GM19043 (cell line): ENCODE measurements at regions not wholly inside any gene's neighbourhood (a gene's known extent, or its start where the extent isn't known, plus 50 kb on each side); places are given as distances from the start of the nearest gene placed in this dataset.
"Not testable (repeated sequence)": the region's sequence is repeated elsewhere in the genome, so short reads cannot be mapped to it uniquely, and the experiment has no call there.

Experiments used
- ATAC-seq: cut with Tn5 transposase; IDR thresholded peaks from one replicate; pipeline ENCODE4 v1.9.1; 2021; ENCODE audit warnings: low read depth; ENCODE audit not compliant: unreplicated experiment

DNA sequence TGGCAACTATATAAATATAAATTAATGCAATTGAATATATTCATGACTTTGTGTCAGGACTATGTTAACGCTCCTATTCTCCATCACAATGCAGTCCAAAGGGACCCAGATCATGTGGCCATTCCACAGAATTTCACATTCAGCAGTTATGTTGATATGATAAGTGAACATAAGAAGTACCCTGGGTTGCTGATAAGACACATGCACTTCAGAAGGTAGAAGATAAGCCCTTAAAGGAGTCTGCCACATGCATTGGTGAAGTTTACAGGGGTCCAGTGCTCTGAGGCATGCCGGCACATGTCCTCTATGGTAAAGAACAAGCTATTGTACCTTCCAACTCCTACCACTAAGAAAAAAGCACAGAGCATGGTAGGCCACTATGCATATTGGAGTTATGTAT lies 76.4 kb downstream of the PHAX start:
- ATAC-seq: no peak

DNA sequence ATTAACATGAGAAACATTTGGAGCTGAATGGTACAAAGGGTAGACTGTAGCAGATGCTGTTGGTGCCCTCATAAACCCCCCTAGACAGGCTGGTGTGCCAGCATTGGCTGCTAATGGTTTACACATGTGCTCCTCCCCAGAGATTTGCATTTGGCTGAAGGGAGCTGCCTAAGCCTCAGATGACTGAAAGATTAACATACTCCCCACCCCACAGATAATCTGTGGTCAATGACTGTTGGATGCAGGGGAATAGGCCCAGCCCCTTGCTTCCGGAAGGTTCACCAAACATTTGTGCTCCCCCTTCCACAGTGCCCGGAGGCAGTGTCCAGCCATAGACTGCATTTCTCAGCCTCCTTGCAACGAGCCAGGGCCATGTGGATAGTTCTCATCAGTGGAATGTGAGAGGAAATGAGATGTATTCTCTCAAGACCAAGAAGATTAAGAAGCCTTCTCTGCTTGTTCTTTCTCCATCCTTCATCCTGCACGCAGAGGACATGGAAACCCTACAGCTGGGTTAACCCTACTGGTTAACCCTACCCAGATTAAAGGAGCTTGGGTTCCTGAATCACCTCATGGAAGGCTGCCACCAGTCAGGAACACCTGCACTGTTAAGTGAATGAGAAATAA lies 79.6 kb downstream of the PHAX start:
- peak; percentile 57 for ATAC-seq

GRCh38 chr5:126681314-126681713 lies 80.6 kb downstream of the PHAX start:
- not testable (repeated sequence) for ATAC-seq

DNA sequence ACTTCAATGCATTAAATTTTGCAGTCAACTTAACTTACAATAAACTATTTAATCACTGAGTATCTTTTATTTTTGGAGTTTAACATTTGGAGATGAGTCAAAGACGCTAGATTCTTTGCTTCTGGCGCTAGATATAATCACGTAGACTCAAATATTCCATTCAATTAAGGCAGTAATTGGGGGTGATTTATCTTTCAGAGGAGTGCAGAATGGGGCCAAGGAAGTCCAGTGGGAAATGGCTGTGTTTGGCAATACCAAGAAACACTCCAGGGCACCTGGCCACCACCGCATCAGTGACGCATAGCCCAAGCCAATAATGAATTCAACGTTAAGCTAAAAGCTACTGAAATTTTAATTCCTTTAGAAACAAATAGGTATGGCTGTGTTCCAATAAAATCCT lies 81.2 kb downstream of the PHAX start:
- ATAC-seq: no peak

- no peak for ATAC-seq
Measured at GRCh38 chr5:126682856-126683255, 82.1 kb downstream of the PHAX start.

GRCh38 chr5:126683912-126684311 lies 83.2 kb downstream of the PHAX start:
- ATAC-seq: no peak

DNA sequence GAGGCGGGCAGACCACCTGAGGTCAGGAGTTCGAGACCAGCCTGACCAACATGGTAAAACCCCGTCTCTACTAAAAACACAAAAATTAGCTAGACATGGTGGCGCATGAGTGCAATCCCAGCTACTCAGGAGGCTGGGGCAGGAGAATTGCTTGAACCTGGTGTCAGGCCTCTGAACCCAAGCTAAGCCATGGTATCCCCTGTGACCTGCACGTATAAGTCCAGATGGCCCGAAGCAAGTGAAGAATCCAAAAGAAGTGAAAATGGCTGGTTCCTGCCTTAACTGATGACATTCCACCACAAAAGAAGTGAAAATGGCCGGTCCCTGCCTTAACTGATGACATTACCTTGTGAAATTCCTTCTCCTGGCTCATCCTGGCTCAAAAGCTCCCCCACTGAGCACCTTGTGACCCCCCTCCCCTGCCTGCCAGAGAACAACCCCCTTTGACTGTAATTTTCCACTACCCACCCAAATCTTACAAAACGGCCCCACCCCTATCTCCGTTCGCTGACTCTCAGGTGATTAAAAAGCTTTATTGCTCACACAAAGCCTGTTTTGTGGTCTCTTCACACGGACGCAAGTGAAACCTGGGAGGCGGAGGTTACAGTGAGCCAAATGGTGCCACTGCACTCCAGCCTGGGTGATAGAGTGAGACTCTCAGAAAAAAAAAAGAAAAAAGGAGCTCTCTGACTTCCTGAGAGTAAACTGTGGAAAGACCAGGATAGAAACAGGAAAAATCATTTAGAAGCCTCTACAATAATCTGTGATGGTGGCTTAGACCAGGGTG lies 84.1 kb downstream of the PHAX start:
- ATAC-seq: not testable (repeated sequence)

DNA sequence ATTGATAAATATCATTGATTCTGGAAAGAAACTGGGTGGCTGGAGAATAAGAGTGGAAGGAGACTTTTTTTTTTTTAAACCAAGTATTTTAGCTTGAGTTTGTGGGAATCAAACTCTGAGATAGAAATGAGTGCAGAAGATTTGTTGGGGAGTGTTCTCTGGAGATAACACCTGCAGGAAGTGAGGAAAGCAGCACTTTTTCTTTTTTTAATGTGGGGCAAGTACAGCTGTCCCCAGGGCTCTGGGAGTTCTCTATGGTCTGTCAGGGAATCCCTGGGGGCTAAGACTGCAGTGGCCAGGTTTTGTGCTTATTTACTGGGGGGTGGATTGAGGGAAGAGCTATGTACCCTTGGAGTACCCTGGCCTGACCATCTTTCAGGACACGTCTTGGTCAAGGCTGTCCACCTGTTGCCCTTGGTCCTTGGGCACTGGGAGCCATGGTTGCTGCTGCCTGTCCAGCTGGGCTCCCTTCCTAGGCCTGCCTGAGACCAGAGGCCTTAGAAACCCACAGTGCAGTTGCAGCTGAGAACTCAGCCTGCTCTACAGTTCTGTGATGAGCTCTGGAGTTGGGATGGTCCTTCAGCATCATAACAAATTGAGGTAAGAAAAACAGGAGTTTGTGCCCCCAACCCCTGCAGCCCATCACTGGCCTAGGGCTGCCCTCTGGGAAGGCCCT lies 85.8 kb downstream of the PHAX start:
- peak; percentile 59 for ATAC-seq

- no peak for ATAC-seq
Measured at GRCh38 chr5:126692971-126693370, 84.0 kb upstream of the LMNB1 start.

DNA sequence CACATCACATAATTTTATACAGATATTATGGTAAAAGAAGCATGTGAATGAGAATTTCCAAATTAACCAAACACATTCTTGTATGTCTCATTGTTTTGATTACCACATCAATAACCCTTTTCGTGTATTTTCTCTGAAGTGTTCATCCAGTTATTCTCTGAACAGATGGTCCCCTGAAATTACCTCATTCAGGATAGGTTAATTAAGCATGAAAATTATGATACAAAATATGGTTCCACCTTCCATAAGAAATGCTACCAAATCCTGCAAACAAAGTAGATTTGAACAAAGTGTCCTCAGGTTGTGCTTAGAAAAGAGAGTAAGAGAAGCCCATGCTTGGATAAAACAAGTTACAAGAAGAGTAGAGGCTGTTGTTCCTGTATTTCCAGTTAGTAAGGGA lies 83.1 kb upstream of the LMNB1 start:
- ATAC-seq: no peak

GRCh38 chr5:126694403-126694802 lies 82.5 kb upstream of the LMNB1 start:
- ATAC-seq: no peak

DNA sequence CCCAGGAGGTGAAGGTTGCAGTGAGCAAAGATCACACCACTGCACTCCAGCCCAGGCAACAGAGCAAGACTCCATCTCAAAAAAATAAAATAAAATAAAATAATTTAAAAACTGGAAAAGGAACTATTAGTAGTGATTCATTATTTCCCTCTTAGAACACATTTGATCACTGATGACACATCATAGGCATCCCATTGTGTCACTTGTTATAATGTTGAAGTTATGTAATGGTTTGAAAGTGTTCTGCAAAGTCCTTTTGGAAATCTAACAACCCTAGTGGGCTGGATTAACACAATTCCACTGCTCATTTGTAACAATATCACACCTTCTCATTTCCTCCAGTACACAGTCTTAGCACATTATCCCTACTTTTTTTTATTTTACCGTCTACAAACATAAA lies 81.8 kb upstream of the LMNB1 start:
- no peak for ATAC-seq

- no peak for ATAC-seq
Measured at GRCh38 chr5:126707080-126707479, 69.9 kb upstream of the LMNB1 start.

DNA sequence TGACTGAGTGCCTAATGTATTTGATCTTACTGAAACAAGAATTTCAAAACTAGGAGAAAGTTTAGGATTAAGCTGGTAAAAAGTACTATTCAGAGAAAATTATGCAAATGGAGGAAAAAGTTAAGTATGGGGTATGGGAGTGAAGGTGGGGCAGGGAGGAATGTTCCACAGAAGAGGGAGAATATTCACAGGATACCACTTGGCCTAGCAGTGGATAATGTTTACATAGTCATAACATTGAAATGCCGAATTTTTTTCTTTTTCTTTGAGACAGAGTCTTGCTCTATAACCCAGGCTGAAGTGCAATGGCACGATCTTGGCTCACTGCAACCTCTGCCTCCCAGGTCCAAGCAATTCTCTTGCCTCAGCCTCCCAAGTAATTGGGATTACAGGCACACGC lies 61.2 kb upstream of the LMNB1 start:
- ATAC-seq: no peak

DNA sequence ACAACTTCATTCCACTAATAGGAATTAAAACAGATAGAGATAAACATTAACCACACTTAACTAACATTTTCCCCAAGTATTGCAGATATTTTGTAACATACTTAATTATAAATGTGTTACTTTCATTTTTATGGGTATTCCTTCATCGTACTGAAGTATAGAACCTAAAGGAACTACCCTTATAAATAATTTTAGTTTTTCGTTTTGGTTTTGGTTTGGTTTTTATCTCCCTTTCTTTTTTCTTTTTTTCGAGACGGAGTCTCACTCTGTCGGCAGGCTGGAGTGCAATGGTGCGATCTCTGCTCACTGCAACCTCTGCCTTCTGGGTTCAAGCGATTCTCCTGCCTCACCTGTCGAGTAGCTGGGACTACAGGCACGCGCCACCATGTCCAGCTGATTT lies 60.1 kb upstream of the LMNB1 start:
- ATAC-seq: no peak

DNA sequence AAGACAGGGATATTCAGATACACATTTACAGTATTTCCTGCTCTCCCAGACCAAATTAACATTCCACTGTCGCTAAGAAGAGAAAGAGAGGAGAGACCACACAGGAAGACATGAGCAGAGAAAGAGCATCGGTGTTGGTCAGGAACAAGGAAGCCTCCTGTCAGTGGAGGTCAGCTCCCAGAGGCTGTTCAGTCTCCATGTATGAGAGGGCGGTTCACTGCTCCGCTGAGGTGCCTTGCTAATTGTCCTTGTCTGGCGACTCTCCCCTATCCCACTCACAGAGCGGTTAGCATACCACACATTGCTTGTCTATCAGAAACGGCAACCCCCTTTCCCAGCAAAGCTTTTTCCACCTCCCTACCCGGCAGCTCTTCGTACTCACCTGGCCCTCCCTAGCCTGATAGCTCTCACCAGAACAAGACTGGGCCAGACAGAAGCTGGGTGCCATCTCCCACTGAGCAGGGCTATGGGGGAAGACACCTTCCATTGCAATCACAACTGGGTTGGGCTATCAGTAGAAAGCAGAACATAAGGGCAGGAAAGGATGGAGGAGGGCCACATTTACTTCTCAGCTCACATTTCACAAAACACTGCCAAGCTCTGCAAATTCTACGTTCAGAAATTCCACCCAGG lies 58.6 kb upstream of the LMNB1 start:
- no peak for ATAC-seq

DNA sequence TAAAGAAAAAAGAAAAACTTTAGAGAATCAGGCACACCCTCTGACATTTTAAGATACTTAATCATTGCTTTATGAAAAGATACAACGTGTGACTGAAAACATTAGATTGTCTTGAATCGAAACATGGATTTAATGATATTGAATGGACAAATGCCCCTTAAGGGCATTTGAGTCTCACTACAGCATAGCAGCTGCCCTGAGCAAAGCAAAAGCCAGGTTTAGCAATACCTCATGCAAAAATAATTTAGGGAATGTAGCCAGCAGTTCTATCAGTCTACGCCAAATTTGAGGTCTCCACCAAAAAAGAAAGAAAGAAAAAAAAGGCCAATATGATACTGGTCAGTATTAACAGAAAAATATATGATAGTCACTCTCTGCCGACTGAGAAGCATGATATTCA lies 56.6 kb upstream of the LMNB1 start:
- ATAC-seq: no peak

GRCh38 chr5:126723643-126724042 lies 53.3 kb upstream of the LMNB1 start:
- no peak for ATAC-seq
